Psoas muscle (tissue), 7 donors: ENCODE measurements at regions not wholly inside any gene's neighbourhood (a gene's known extent, or its start where the extent isn't known, plus 50 kb on each side); places are given as distances from the start of the nearest gene placed in this dataset.

Source experiments
- ATAC-seq, 4 donors: fragments of 200-7000 bp; cut with Tn5 transposase; one replicate each; pipeline ENCODE4 v1.9.1; 2020; ENCODE audit warnings: moderate library complexity in 3 of 4, mild to moderate bottlenecking in 2 of 4
- DNase-seq, 2 donors: peaks; one replicate each; pipeline ENCODE4 v3.0.0-alpha.2; 2020
- H3K27ac ChIP-seq: fragments of 200-600 bp; one replicate; pipeline ENCODE4 v1.8.0; 2022
- H3K27me3 ChIP-seq, 3 donors: fragments of 200-600 bp in 1 of 3; one replicate each; pipeline versions ENCODE4 v1.6.1 to v1.8.0; 2013 to 2022; ENCODE audit warnings: low read length in 2 of 3, mild to moderate bottlenecking in 2 of 3, moderate library complexity in 1 of 3; ENCODE audit not compliant: insufficient read depth in 3 of 3
- H3K36me3 ChIP-seq, 2 donors: fragments of 200-600 bp in 1 of 2; one replicate each; pipeline versions ENCODE4 v1.6.1 to v1.8.0; 2013 to 2022; ENCODE audit warnings: low read depth in 1 of 2, mild to moderate bottlenecking in 1 of 2, moderate library complexity in 1 of 2; ENCODE audit not compliant: insufficient read depth in 1 of 2
- H3K4me1 ChIP-seq: fragments of 200-600 bp; one replicate; pipeline ENCODE4 v1.8.0; 2022
- H3K4me3 ChIP-seq: fragments of 200-600 bp; one replicate; pipeline ENCODE4 v1.8.0; 2022; ENCODE audit warnings: mild to moderate bottlenecking
- H3K9me3 ChIP-seq: fragments of 200-600 bp; one replicate; pipeline ENCODE4 v1.8.0; 2022
- CTCF ChIP-seq: fragments of 200-600 bp; IDR thresholded peaks from one replicate; pipeline ENCODE4 v1.8.0; 2022; ENCODE audit warnings: antibody characterized with exemption
- whole genome bisulfite sequencing, 3 donors: extraction: QIAGEN DNeasy Blood & Tissue Kit; methylation state at CpG; one replicate each; pipeline versions ENCODE4 v1.1.6 to v1.1.7; 2013; 5-methylcytosine and 5-hydroxymethylcytosine counted together
- intact Hi-C, 2 donors: fragments of 100-400 bp; cut with DNase I; formaldehyde crosslinking; loops; one replicate each; pipeline versions ENCODE4 v1.11.0 to v1.14.2; 2022
- donor health status: healthy with polysubstance abuse.
- donor health status: DM: no; HTN: no; CAD: no; lungs with moderate emphysema.
- donor health status: Bipolar disorder and iron deficiency.
- donor health status: healthy.
- donor health status: DM: yes; HTN: yes; CAD: no.
- donor health status: DM: no; HTN: no; CAD: no.
- donor health status: DM: yes; HTN: yes; CAD: no.

GRCh38 chr17:77571155-77571981 lies 387.1 kb upstream of the TNRC6C start:
- H3K4me1 ChIP-seq = peaks cover 10% of the 10 kb centered on the region
- TF ChIP-seq CTCF = no peak
- peak overlapping the region; percentile 19 for H3K4me3 ChIP-seq
- H3K27me3 ChIP-seq = peaks cover 0 to 10% (median 9%) of the 10 kb centered on the region in 3 donors
- DNase-seq (no peak), ATAC-seq (peak in 2 of 4 donors; percentile 46 to 49)
- no peaks in the 10 kb centered on the region for H3K9me3 ChIP-seq
- no peak overlapping the region for H3K27ac ChIP-seq
- 15 to 18% (median 17%) methylated on average over 35 of the region's 35 CpGs for WGBS, 3 donors
- intact Hi-C loops = no loop called here
- no peaks in the 10 kb centered on the region for H3K36me3 ChIP-seq

GRCh38 chr17:77572065-77572601 lies 386.4 kb upstream of the TNRC6C start:
- no peak for DNase-seq
- H3K4me3 ChIP-seq = peak overlapping the region; percentile 19

GRCh38 chr17:77572851-77573250 lies 385.7 kb upstream of the TNRC6C start:
- peaks cover 10% of the 10 kb centered on the region for H3K4me1 ChIP-seq
- H3K4me3 ChIP-seq = no peak overlapping the region
- peaks cover 0 to 10% (median 9%) of the 10 kb centered on the region in 3 donors for H3K27me3 ChIP-seq
- intact Hi-C loops = no loop called here
- no peak overlapping the region for H3K27ac ChIP-seq
- H3K9me3 ChIP-seq = no peaks in the 10 kb centered on the region
- ATAC-seq (peak in 1 of 4 donors; percentile 10), DNase-seq (no peak)
- WGBS, 3 donors = 88 to 96% (median 91%) methylated on average over 5 of the region's 5 CpGs
- no peaks in the 10 kb centered on the region for H3K36me3 ChIP-seq
- TF ChIP-seq CTCF = no peak

More at GRCh38 chr17:77572065-77572601, 386.4 kb upstream of the TNRC6C start:
- Histone ChIP-seq H3K36me3 (no peaks in the 10 kb centered on the region), H3K4me1 (peaks cover 10% of the 10 kb centered on the region), H3K27ac (no peak overlapping the region), H3K27me3 (peaks cover 0 to 10% (median 9%) of the 10 kb centered on the region in 3 donors), H3K9me3 (no peaks in the 10 kb centered on the region)
- 14 to 26% (median 24%) methylated on average over 15 of the region's 15 CpGs for WGBS, 3 donors
- no peak for TF ChIP-seq CTCF
- no peak for ATAC-seq
- intact Hi-C loops = no loop called here

- Histone ChIP-seq H3K36me3 (no peaks in the 10 kb centered on the region), H3K27me3 (peaks cover 0 to under 1% (median 0%) of the 10 kb centered on the region in 3 donors), H3K4me1 (no peaks in the 10 kb centered on the region), H3K9me3 (peaks cover 5% of the 10 kb centered on the region), H3K27ac (no peak overlapping the region), H3K4me3 (no peak overlapping the region)
- 77 to 87% (median 83%) methylated on average over 7 of the region's 7 CpGs for WGBS, 3 donors
- no peak for TF ChIP-seq CTCF
- intact Hi-C loops = no loop called here
- ATAC-seq = no peak
- no peak for DNase-seq
These were observed 381.0 kb upstream of the TNRC6C start for GRCh38 chr17:77577491-77577890.
